ENCODE measurements at regions not wholly inside any gene's neighbourhood (a gene's known extent, or its start where the extent isn't known, plus 50 kb on each side); places are given as distances from the start of the nearest gene placed in this dataset.

- no peak for TF ChIP-seq ZNF142 (CRISPR knock-in tag; IDR thresholded peaks at IDR 0.05)
- TF ChIP-seq ZNF660 (CRISPR knock-in tag; IDR thresholded peaks at IDR 0.05; ENCODE audit: borderline replicate concordance, low read depth): no peak
- TF ChIP-seq ZNF451 (CRISPR knock-in tag; IDR thresholded peaks at IDR 0.05): no peak
- peak; percentile 60; the same call in 1 of the 2 replicates for TF ChIP-seq NR2C2 (CRISPR knock-in tag; IDR thresholded peaks at IDR 0.05; ENCODE audit: borderline replicate concordance)
- peak; percentile 72; the same call in 1 of the 2 replicates for TF ChIP-seq ETV5 (CRISPR knock-in tag; IDR thresholded peaks at IDR 0.05; ENCODE audit: borderline replicate concordance)
- no peak for TF ChIP-seq MTF1 (CRISPR knock-in tag; IDR thresholded peaks at IDR 0.05)
- no peak for TF ChIP-seq NFE2L2 (IDR thresholded peaks at IDR 0.05; ENCODE audit: low read length)
- peak; percentile 53; the same call in 1 of the 2 replicates for TF ChIP-seq ZNF121 (CRISPR knock-in tag; IDR thresholded peaks at IDR 0.05)
- TF ChIP-seq YY1 (IDR thresholded peaks at IDR 0.05; ENCODE audit: insufficient read depth, insufficient replicate concordance, low read depth, low read length): no peak
- no peak for TF ChIP-seq HMG20B (CRISPR knock-in tag; conservative IDR thresholded peaks at IDR 0.05)
- no peak for TF ChIP-seq PHB2 (IDR thresholded peaks at IDR 0.05; ENCODE audit: partially characterized antibody)
- TF ChIP-seq JUNB (CRISPR knock-in tag; IDR thresholded peaks at IDR 0.05; ENCODE audit: borderline replicate concordance): no peak
- no peak; the same call in 1 of the 2 replicates for TF ChIP-seq DPF2 (CRISPR knock-in tag; IDR thresholded peaks at IDR 0.05; ENCODE audit: borderline replicate concordance, low read depth)
- TF ChIP-seq, protein P1, sequence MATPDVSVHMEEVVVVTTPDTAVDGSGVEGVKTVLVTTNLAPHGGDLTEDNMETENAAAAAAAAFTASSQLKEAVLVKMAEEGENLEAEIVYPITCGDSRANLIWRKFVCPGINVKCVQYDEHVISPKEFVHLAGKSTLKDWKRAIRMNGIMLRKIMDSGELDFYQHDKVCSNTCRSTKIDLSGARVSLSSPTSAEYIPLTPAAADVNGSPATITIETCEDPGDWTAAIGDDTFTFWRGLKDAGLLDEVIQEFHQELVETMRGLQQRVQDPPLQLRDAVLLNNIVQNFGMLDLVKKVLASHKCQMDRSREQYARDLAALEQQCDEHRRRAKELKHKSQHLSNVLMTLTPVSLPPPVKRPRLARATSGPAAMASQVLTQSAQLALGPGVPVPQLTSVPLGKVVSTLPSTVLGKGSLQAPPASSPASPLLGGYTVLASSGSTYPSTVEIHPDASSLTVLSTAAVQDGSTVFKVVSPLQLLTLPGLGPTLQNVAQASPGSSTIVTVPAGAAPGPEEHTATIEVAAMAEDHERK (CRISPR knock-in tag; IDR thresholded peaks at IDR 0.05; ENCODE audit: low read depth): no peak
- TF ChIP-seq ZNF547 (CRISPR knock-in tag; IDR thresholded peaks at IDR 0.05): 0 out of 2 replicates have a peak, but pooled peaks have one; percentile 29
- peak; percentile 67; the same call in 1 of the 2 replicates for TF ChIP-seq ZNF543 (CRISPR knock-in tag; IDR thresholded peaks at IDR 0.05)
- TF ChIP-seq, protein P2, sequence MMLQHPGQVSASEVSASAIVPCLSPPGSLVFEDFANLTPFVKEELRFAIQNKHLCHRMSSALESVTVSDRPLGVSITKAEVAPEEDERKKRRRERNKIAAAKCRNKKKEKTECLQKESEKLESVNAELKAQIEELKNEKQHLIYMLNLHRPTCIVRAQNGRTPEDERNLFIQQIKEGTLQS (CRISPR knock-in tag; IDR thresholded peaks at IDR 0.05): peak; percentile 82
- peak; percentile 74; the same call in 1 of the 2 replicates for TF ChIP-seq ZNF768 (CRISPR knock-in tag; IDR thresholded peaks at IDR 0.05)
- TF ChIP-seq PHF5A (CRISPR knock-in tag; IDR thresholded peaks at IDR 0.05; ENCODE audit: low read depth, unreplicated experiment): no peak
- TF ChIP-seq ZNF143 (CRISPR knock-in tag; IDR thresholded peaks at IDR 0.05): peak; percentile 43; the same call in 1 of the 2 replicates
- no peak for TF ChIP-seq CENPX (CRISPR knock-in tag; IDR thresholded peaks at IDR 0.05)
- peak; percentile 78; the same call in 1 of the 2 replicates for TF ChIP-seq ZNF335 (CRISPR knock-in tag; IDR thresholded peaks at IDR 0.05)
Observed at GRCh38 chr2:20525041-20526035, 78.5 kb downstream of the RHOB start (continued).

Data from HepG2 (cell line).